Fibroblast of pulmonary artery (primary cell): ENCODE measurements at regions not wholly inside any gene's neighbourhood (a gene's known extent, or its start where the extent isn't known, plus 50 kb on each side); places are given as distances from the start of the nearest gene placed in this dataset.
"Not testable (repeated sequence)": the region's sequence is repeated elsewhere in the genome, so short reads cannot be mapped to it uniquely, and the experiment has no call there.

ENCODE experiments used
- DNase-seq: peaks from one replicate; pipeline ENCODE4 v3.0.0-alpha.2; 2010; ENCODE audit warnings: low read depth
- H3K4me3 ChIP-seq: replicated peaks from 2 replicates; pipeline ENCODE4 v1.5.1; 2011; ENCODE audit warnings: low read depth, mild to moderate bottlenecking, control low read depth, low read length, moderate library complexity
- TF ChIP-seq, protein P1 (sequence below): IDR thresholded peaks from 2 replicates; pipeline ENCODE4 v1.5.1; 2011; ENCODE audit warnings: mild to moderate bottlenecking, control low read depth, low read length, inconsistent platforms; ENCODE audit errors: missing control alignments

DNA sequence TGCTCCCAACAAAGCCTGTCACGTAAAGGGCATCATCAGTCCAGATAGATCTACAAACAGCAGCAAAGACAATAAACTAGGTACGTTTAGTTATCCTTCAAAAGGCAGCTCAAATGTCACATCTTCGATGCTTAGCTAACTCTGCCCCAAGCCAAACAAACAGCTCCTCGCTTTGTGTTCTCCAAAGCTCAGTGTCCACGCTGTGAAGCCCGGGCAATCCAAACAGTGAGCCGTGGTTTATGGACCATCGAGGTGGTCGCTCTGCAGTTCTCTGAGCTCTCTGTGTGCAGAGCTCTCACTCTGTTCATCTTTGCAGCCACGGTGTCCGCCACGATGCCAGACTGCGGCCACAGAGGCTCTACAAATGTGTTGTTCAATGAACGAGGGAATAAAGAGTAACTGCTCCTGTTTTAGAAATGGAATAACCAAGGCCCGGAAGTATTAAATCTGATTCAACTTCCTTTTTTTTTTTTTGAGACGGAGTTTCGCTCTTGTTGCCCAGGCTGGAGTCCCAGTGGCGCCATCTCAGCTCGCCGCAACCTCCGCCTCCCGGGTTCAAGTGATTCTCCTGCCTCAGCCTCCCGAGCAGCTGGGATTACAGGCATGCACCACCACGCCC is 117.2 kb upstream of the FAM174B start:
- DNase-seq = no peak
- TF ChIP-seq, protein P1, sequence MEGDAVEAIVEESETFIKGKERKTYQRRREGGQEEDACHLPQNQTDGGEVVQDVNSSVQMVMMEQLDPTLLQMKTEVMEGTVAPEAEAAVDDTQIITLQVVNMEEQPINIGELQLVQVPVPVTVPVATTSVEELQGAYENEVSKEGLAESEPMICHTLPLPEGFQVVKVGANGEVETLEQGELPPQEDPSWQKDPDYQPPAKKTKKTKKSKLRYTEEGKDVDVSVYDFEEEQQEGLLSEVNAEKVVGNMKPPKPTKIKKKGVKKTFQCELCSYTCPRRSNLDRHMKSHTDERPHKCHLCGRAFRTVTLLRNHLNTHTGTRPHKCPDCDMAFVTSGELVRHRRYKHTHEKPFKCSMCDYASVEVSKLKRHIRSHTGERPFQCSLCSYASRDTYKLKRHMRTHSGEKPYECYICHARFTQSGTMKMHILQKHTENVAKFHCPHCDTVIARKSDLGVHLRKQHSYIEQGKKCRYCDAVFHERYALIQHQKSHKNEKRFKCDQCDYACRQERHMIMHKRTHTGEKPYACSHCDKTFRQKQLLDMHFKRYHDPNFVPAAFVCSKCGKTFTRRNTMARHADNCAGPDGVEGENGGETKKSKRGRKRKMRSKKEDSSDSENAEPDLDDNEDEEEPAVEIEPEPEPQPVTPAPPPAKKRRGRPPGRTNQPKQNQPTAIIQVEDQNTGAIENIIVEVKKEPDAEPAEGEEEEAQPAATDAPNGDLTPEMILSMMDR = no peak
- no peak overlapping the region for H3K4me3 ChIP-seq

DNA sequence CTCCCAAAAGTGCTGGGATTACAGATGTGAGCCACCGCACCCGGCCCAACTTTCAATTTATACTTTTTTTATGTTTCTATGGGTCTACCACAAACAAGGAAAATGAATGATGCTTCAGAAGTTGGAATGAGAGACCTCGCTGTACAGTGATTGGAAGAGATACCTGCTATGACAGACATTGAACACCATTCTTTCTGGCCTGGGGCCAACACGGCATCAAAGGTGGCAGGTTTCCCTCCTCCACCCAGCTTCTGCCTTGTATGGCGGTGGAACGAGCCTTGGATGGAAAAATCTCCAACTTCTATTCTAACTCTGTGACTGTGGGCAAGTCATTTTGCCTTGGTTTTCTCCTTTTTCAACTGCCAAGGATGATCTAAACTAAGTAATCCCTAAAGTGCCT is 117.8 kb upstream of the FAM174B start:
- no peak overlapping the region for H3K4me3 ChIP-seq
- TF ChIP-seq, protein P1 = no peak
- DNase-seq = no peak

DNA sequence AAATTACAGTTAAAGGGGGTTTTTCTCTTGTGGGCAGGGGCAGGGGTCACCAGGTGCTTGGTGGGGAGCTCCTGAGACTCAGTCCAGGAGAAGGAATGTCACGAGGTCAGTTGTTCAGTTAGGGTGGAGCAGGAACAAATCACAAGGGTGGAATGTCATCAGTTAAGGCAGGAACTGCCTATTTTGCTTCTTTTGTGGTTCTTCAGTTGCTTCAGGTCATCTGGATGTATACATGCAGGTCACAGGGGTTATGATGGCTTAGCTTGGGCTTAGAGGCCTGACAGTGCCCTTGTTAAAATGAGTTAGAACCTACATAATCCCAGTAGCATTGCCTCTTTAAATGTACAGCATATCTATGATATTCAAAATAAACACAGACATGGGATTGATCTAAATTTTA is 120.2 kb upstream of the CHD2 start:
- no peak for DNase-seq
- H3K4me3 ChIP-seq = no peak overlapping the region
- TF ChIP-seq, protein P1 = no peak

DNA sequence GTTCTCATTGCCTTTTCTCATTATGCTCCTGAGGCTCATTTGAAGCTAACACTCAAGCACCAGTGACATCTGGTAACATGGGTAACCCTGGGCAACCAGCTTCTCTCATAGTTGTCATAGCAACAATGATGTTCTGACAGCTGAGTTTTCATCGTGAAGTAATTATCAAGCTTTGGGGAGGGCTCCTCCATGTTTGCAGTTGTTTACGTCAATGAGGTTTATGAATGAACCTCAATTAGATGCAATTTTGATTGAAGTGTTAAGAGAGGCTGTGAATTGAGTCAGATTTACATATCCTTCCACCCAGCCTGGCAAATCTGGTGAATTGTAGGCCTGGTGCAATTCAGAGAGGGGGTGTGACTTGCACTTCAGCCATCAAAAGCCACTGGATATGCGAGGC is 119.3 kb upstream of the CHD2 start:
- TF ChIP-seq, protein P1 = no peak
- DNase-seq = no peak
- H3K4me3 ChIP-seq = no peak overlapping the region

DNA sequence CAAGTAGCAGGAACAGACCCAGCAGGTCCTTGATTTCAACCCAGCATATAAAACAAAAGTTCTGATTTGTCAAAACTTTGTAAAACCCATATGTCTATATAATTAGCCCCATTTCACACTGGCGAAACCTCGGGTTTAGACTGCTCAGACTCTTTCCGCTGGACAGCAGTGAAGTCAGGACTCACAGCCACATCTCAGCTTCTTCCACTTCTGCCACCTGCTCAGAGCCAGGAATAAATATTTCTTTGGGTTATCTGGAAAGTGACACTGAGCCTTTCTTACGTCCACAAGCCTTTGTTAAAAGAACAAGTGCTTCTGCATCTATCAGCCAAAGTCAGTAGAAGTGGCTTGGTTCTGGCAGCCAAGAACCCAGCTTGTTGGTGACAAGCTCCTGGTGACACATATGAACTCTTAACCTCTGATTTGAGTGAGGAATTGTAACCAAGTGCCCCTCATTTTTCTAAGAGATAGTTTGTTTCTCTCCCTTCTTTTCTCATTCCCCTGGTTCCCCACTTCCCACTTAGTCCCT is 118.1 kb upstream of the CHD2 start:
- H3K4me3 ChIP-seq = no peak overlapping the region
- TF ChIP-seq, protein P1 = no peak
- no peak for DNase-seq

DNA sequence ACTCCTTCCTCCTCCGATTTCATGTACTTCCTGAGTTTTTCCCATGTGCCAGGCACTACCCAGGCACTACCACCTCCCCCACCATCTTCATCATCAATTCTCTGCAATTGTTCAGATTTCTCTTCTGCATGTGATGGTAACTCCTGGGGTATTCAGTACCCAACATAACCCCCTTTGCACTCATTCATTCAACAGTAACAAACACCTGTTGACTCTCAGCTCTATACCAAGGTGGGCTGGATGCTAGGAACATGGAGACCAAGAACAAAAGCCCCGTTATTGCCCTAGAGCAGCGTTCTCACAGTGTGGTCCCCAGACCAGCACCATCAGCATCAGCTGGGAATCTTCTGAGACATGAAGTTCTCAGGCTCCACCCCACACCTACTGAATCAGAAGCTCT is 113.0 kb upstream of the CHD2 start:
- no peak for DNase-seq
- TF ChIP-seq, protein P1 = no peak
- no peak overlapping the region for H3K4me3 ChIP-seq

DNA sequence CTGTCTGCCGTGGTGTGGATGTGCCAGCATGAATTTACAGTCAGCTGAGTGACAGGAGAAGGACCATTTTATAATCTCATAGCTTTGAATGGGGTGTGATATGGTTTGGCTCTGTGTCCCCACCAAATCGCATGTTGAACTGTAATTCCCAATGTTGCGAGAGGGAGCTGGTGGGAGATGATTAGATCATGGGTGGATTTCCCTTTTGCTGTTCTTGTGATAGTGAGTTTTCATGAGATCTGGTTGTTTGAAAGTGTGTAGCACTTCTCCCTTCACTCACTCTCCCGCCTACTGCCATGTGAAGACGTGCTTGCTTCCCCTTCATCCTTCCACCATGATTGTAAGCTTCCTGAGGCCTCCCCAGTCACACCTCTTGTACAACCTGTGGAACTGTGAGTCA is 111.9 kb upstream of the CHD2 start:
- no peak for DNase-seq
- H3K4me3 ChIP-seq = no peak overlapping the region
- TF ChIP-seq, protein P1 = no peak

DNA sequence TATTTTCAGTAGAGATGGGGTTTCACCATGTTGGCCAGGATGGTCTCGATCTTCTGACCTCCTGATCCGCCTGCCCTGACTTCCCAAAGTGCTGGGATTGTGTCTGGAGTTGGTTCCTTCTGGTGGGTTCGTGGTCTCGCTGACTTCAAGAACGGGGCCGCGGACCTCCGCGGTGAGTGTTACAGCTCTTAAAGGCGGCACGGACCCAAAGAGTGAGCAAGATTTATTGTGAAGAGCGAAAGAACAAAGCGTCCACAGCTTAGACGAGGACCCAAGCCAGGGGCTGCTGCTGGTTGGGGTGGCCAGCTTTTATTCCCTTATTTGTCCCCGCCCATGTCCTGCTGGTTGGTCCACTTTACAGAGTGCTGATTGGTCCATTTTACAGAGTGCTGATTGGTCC is 111.3 kb upstream of the CHD2 start:
- H3K4me3 ChIP-seq, DNase-seq: not testable (repeated sequence)
